ENCODE measurements at regions not wholly inside any gene's neighbourhood (a gene's known extent, or its start where the extent isn't known, plus 50 kb on each side); places are given as distances from the start of the nearest gene placed in this dataset.

DNA sequence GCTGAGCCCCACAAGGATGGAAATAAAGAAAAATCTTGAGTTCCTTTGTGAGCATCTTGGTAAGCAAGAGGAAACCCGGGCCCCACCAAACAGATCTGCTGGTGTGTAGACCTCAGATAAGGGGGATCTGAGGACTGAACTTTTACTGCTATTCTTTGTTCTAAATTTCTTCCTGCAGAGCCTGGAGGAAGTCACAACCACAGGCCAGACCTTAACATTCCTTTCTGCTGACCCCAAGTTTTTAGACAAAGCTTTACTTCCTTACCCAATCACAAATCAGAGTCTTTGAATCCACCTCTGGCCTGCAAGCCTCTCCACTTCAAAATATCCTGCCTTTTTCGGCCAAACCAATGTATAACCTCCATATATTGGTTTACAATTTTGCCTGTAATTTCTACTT is 352.6 kb upstream of the AUTS2 start:
- no peak overlapping the region for H4K5ac ChIP-seq (ENCODE audit: low read depth, low read length)
- H3K14ac ChIP-seq (replicated peaks; ENCODE audit: low read depth, low read length): no peak overlapping the region
- no peaks in the 10 kb centered on the region for H3K27me3 ChIP-seq (ENCODE audit: control insufficient read depth, insufficient read depth, low read length)
- intact Hi-C loops (cut with micrococcal nuclease): no loop called here
- H3K27ac ChIP-seq (ENCODE audit: insufficient read depth, low read length): no peak overlapping the region
- no peak overlapping the region for H2AK5ac ChIP-seq (ENCODE audit: low read depth, low read length)
- WGBS, 2 experiments (ENCODE audit: extremely low coverage in 2 of 2, insufficient read length in 1 of 2): 14% methylated on average over 1 of the region's 2 CpGs; no CpG with 5 or more reads in 1 of the 2 experiments
- no peak overlapping the region for H3K9ac ChIP-seq (ENCODE audit: low read depth, low read length)
- no peak overlapping the region for H3K18ac ChIP-seq (ENCODE audit: low read depth, low read length)
- H4K91ac ChIP-seq (ENCODE audit: insufficient read depth, low read depth, low read length): no peak overlapping the region
- no peaks in the 10 kb centered on the region for H3K9me1 ChIP-seq (ENCODE audit: insufficient read depth, low read length)
- no peak overlapping the region for H2BK15ac ChIP-seq (ENCODE audit: low read depth, low read length)
- ATAC-seq (ENCODE audit: low read depth) (no peak), DNase-seq (no peak)
- CTCF ChIA-PET: no interaction called here
- H3K79me1 ChIP-seq (ENCODE audit: low read depth in 1 of 2, low read length in 2 of 2): no peaks in the 10 kb centered on the region
- no peak for TF ChIP-seq MXI1 (IDR thresholded peaks at IDR 0.05; ENCODE audit: borderline replicate concordance, low read depth, low read length)
- no peak for TF ChIP-seq RFX5 (IDR thresholded peaks at IDR 0.05; ENCODE audit: low read depth, low read length)
- no peak for TF ChIP-seq ELK1 (IDR thresholded peaks at IDR 0.05; ENCODE audit: borderline replicate concordance, low read depth, low read length)
- TF ChIP-seq USF2 (IDR thresholded peaks at IDR 0.05; ENCODE audit: low read depth, low read length): no peak
- TF ChIP-seq MAFK (IDR thresholded peaks at IDR 0.05; ENCODE audit: low read depth, low read length): no peak
- no peak for TF ChIP-seq CEBPB (IDR thresholded peaks at IDR 0.05; ENCODE audit: low read depth, low read length)
- TF ChIP-seq SMC3 (IDR thresholded peaks at IDR 0.05; ENCODE audit: low read depth, low read length): no peak
- no peak for TF ChIP-seq CHD1 (IDR thresholded peaks at IDR 0.05; ENCODE audit: low read depth, low read length)
- no peak for TF ChIP-seq POLR2A (IDR thresholded peaks at IDR 0.05; ENCODE audit: low read depth, low read length)
- TF ChIP-seq MAZ (IDR thresholded peaks at IDR 0.05; ENCODE audit: borderline replicate concordance, low read depth, low read length): no peak
- TF ChIP-seq BHLHE40 (IDR thresholded peaks at IDR 0.05; ENCODE audit: low read depth, low read length): no peak
- H3K4ac ChIP-seq (ENCODE audit: low read depth, low read length): no peak overlapping the region
- H4K8ac ChIP-seq (ENCODE audit: low read depth in 2 of 2, low read length in 2 of 2): no peak overlapping the region
- H3K23ac ChIP-seq (ENCODE audit: low read depth, low read length): no peak overlapping the region
- no peak overlapping the region for H2BK5ac ChIP-seq (ENCODE audit: low read depth, low read length, poor library complexity, severe bottlenecking)
- no peak overlapping the region for H3K4me3 ChIP-seq (ENCODE audit: insufficient read depth, low read depth, low read length)
- no peaks in the 10 kb centered on the region for H3K36me3 ChIP-seq (ENCODE audit: control insufficient read depth, insufficient read depth, low read length)
- POLR2A ChIA-PET (ENCODE audit: unreplicated experiment): no interaction called here
- no peaks in the 10 kb centered on the region for H3K4me1 ChIP-seq (ENCODE audit: control insufficient read depth, insufficient read depth, low read length)
- no peak overlapping the region for H3K4me2 ChIP-seq (ENCODE audit: low read depth, low read length)
- no peaks in the 10 kb centered on the region for H4K20me1 ChIP-seq (ENCODE audit: insufficient read depth, low read length)
- H2BK120ac ChIP-seq (ENCODE audit: low read depth, low read length): no peak overlapping the region
- in situ Hi-C loops (cut with MboI; ENCODE audit: low sequenced_read_pairs): no loop called here
- H2AFZ ChIP-seq (replicated peaks; ENCODE audit: low read length, poor library complexity): no peak overlapping the region
- H2AK9ac ChIP-seq (replicated peaks; ENCODE audit: low read depth, low read length, poor library complexity): no peak overlapping the region
- H3K9me3 ChIP-seq (ENCODE audit: control insufficient read depth, insufficient read depth, low read length): peaks cover 2% of the 10 kb centered on the region; the same call in 1 of the 2 replicates
- BruUV-seq (replicated peaks): no TSS peak
- H2BK20ac ChIP-seq (ENCODE audit: low read depth, low read length): no peak overlapping the region
- no peak overlapping the region for H3K56ac ChIP-seq (ENCODE audit: extremely low read depth, insufficient read depth, low read length)
- dilution Hi-C loops (cut with HindIII; ENCODE audit: low sequenced_read_pairs, unreplicated experiment): no loop called here

Measured in IMR-90 (cell line).